Fibroblast of mammary gland (primary cell): ENCODE measurements at regions not wholly inside any gene's neighbourhood (a gene's known extent, or its start where the extent isn't known, plus 50 kb on each side); places are given as distances from the start of the nearest gene placed in this dataset.

Source experiments
- DNase-seq: peaks from one replicate; pipeline ENCODE4 v3.0.0-alpha.2; 2010; ENCODE audit warnings: low read depth
- H3K4me3 ChIP-seq: 2 replicates; pipeline ENCODE4 v1.5.1; 2011; ENCODE audit warnings: low read depth, mild to moderate bottlenecking, low read length, moderate library complexity; ENCODE audit not compliant: control insufficient read depth
- CTCF ChIP-seq: conservative IDR thresholded peaks from 2 replicates; pipeline ENCODE4 v1.5.1; 2011; ENCODE audit warnings: low read depth, low read length, inconsistent platforms; ENCODE audit not compliant: control insufficient read depth, insufficient read depth

GRCh38 chr20:59400708-59401107 lies 100.3 kb downstream of the EDN3 start:
- no peak for TF ChIP-seq CTCF
- H3K4me3 ChIP-seq: no peak overlapping the region
- no peak for DNase-seq

- no peak for TF ChIP-seq CTCF
- no peak for DNase-seq
- H3K4me3 ChIP-seq: no peak overlapping the region
Observed at GRCh38 chr20:59402681-59403080, 102.3 kb downstream of the EDN3 start.

GRCh38 chr20:59403261-59403961 lies 103.0 kb downstream of the EDN3 start:
- no peak for TF ChIP-seq CTCF
- no peak for DNase-seq
- no peak overlapping the region for H3K4me3 ChIP-seq

GRCh38 chr20:59403962-59404314 lies 103.5 kb downstream of the EDN3 start:
- no peak for TF ChIP-seq CTCF
- no peak overlapping the region for H3K4me3 ChIP-seq
- DNase-seq: no peak

GRCh38 chr20:59404749-59405148 lies 104.3 kb downstream of the EDN3 start:
- no peak overlapping the region for H3K4me3 ChIP-seq
- TF ChIP-seq CTCF: no peak
- DNase-seq: no peak

- no peak overlapping the region for H3K4me3 ChIP-seq
- no peak for TF ChIP-seq CTCF
- no peak for DNase-seq
Observed at GRCh38 chr20:59405226-59406200, 105.1 kb downstream of the EDN3 start.
